ENCODE measurements at regions not wholly inside any gene's neighbourhood (a gene's known extent, or its start where the extent isn't known, plus 50 kb on each side); places are given as distances from the start of the nearest gene placed in this dataset.

DNA sequence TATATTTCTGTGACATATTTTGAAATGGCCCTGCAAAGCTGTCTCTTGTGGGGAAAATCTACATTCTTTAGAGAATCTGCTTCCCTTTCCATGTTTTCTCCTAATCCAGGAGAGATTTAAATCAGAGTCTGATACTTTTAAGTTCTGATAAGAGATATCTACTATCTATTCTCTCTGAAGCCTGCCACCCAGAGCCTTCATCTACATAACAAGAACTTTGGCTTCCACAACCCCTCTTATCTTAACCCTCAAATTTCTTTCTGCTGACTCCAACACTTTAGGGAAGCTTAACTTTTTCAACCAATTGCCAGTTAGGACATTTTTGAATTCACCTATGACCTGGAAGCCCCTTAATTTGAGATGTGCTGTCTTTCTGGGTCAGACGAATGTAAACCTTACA lies 965.2 kb downstream of the TBC1D22A start:
- H3K56ac ChIP-seq (ENCODE audit: extremely low read depth, insufficient read depth, low read length): no peak overlapping the region
- POLR2A ChIA-PET (ENCODE audit: unreplicated experiment): no interaction called here

More for the DNA sequence above, 965.2 kb downstream of the TBC1D22A start:
- H3K9ac ChIP-seq (ENCODE audit: low read depth, low read length): no peak overlapping the region
- no peaks in the 10 kb centered on the region for H3K36me3 ChIP-seq (ENCODE audit: control insufficient read depth, insufficient read depth, low read length)
- H2BK120ac ChIP-seq (ENCODE audit: low read depth, low read length): no peak overlapping the region
- no peak overlapping the region for H2BK20ac ChIP-seq (ENCODE audit: low read depth, low read length)
- H2BK15ac ChIP-seq (ENCODE audit: low read depth, low read length): no peak overlapping the region
- no peak overlapping the region for H3K4me3 ChIP-seq (ENCODE audit: insufficient read depth, low read depth, low read length)
- intact Hi-C loops (cut with micrococcal nuclease) (no loop called here), dilution Hi-C loops (cut with HindIII; ENCODE audit: low sequenced_read_pairs, unreplicated experiment) (no loop called here), in situ Hi-C loops (cut with MboI; ENCODE audit: low sequenced_read_pairs) (no loop called here)
- H4K8ac ChIP-seq (ENCODE audit: low read depth in 2 of 2, low read length in 2 of 2): no peak overlapping the region
- no peak overlapping the region for H3K18ac ChIP-seq (ENCODE audit: low read depth, low read length)
- H3K4ac ChIP-seq (ENCODE audit: low read depth, low read length): no peak overlapping the region
- no peak overlapping the region for H2AK5ac ChIP-seq (ENCODE audit: low read depth, low read length)
- WGBS, 2 experiments (ENCODE audit: extremely low coverage in 2 of 2, insufficient read length in 1 of 2): no CpG with 5 or more reads among the region's 1 CpG
- CTCF ChIA-PET: no interaction called here
- no peak overlapping the region for H3K27ac ChIP-seq (ENCODE audit: insufficient read depth, low read length)
- H2AFZ ChIP-seq (replicated peaks; ENCODE audit: low read length, poor library complexity): no peak overlapping the region
- peaks cover 8% of the 10 kb centered on the region for H3K9me3 ChIP-seq (ENCODE audit: control insufficient read depth, insufficient read depth, low read length)
- DNase-seq (no peak), ATAC-seq (ENCODE audit: low read depth) (no peak)
- no peak overlapping the region for H2BK5ac ChIP-seq (ENCODE audit: low read depth, low read length, poor library complexity, severe bottlenecking)
- no peak overlapping the region for H2AK9ac ChIP-seq (replicated peaks; ENCODE audit: low read depth, low read length, poor library complexity)
- no peaks in the 10 kb centered on the region for H3K4me1 ChIP-seq (ENCODE audit: control insufficient read depth, insufficient read depth, low read length)
- no peak overlapping the region for H3K23ac ChIP-seq (ENCODE audit: low read depth, low read length)
- no peak overlapping the region for H3K14ac ChIP-seq (replicated peaks; ENCODE audit: low read depth, low read length)
- no peak overlapping the region for H3K4me2 ChIP-seq (ENCODE audit: low read depth, low read length)
- no peaks in the 10 kb centered on the region for H4K20me1 ChIP-seq (ENCODE audit: insufficient read depth, low read length)
- no peaks in the 10 kb centered on the region for H3K79me1 ChIP-seq (ENCODE audit: low read depth in 1 of 2, low read length in 2 of 2)
- H4K5ac ChIP-seq (ENCODE audit: low read depth, low read length): no peak overlapping the region
- BruUV-seq (replicated peaks): no TSS peak
- no peaks in the 10 kb centered on the region for H3K27me3 ChIP-seq (ENCODE audit: control insufficient read depth, insufficient read depth, low read length)
- TF ChIP-seq MXI1 (IDR thresholded peaks at IDR 0.05; ENCODE audit: borderline replicate concordance, low read depth, low read length) (no peak), SMC3 (IDR thresholded peaks at IDR 0.05; ENCODE audit: low read depth, low read length) (no peak), BHLHE40 (IDR thresholded peaks at IDR 0.05; ENCODE audit: low read depth, low read length) (no peak), RFX5 (IDR thresholded peaks at IDR 0.05; ENCODE audit: low read depth, low read length) (no peak), MAZ (IDR thresholded peaks at IDR 0.05; ENCODE audit: borderline replicate concordance, low read depth, low read length) (no peak), CTCF (conservative IDR thresholded peaks at IDR 0.05; ENCODE audit: low read depth, low read length) (no peak), RCOR1 (IDR thresholded peaks at IDR 0.05; ENCODE audit: insufficient replicate concordance, low read length) (no peak), CHD1 (IDR thresholded peaks at IDR 0.05; ENCODE audit: low read depth, low read length) (no peak), ELK1 (IDR thresholded peaks at IDR 0.05; ENCODE audit: borderline replicate concordance, low read depth, low read length) (no peak), NFE2L2 (IDR thresholded peaks at IDR 0.05; ENCODE audit: low read depth, low read length) (no peak), RAD21 (IDR thresholded peaks at IDR 0.05; ENCODE audit: low read length) (no peak), CEBPB (IDR thresholded peaks at IDR 0.05; ENCODE audit: low read depth, low read length) (no peak), FOS (IDR thresholded peaks at IDR 0.05; ENCODE audit: low read depth, low read length) (no peak), POLR2A (IDR thresholded peaks at IDR 0.05; ENCODE audit: low read depth, low read length) (no peak), MAFK (IDR thresholded peaks at IDR 0.05; ENCODE audit: low read depth, low read length) (no peak)
- TF ChIP-seq, protein P1, sequence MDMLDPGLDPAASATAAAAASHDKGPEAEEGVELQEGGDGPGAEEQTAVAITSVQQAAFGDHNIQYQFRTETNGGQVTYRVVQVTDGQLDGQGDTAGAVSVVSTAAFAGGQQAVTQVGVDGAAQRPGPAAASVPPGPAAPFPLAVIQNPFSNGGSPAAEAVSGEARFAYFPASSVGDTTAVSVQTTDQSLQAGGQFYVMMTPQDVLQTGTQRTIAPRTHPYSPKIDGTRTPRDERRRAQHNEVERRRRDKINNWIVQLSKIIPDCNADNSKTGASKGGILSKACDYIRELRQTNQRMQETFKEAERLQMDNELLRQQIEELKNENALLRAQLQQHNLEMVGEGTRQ (IDR thresholded peaks at IDR 0.05; ENCODE audit: low read depth, low read length): no peak
- no peaks in the 10 kb centered on the region for H3K9me1 ChIP-seq (ENCODE audit: insufficient read depth, low read length)
- H4K91ac ChIP-seq (ENCODE audit: insufficient read depth, low read depth, low read length): no peak overlapping the region

All from IMR-90 (cell line).